ENCODE measurements at regions not wholly inside any gene's neighbourhood (a gene's known extent, or its start where the extent isn't known, plus 50 kb on each side); places are given as distances from the start of the nearest gene placed in this dataset.

DNA sequence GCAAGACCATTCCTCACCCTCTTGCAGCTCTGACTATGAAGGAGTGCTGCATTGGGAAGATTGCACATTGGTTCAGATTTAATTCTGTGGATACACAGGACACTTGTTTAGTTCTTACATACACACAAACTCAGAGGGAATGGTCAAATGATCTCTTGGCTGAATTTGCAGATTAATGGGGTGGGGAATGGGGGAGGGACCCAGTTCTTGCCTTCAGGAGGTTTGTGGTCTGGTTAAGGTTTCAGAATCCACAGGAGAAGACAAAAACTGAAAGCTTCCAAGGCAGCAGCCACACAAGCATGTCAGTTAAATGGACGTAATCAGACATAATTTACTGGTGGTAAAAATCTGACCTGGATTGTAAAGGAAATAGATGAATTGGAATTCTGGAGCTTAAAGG lies 257.1 kb upstream of the ROPN1 start:
- DNase-seq, result no peak

- DNase-seq, result no peak
Measured at GRCh38 chr3:124250053-124250452, 258.1 kb upstream of the ROPN1 start.

- no peak for DNase-seq
Measured at GRCh38 chr3:124256156-124256555, 264.2 kb upstream of the ROPN1 start.

GRCh38 chr3:124256599-124256998 lies 264.7 kb upstream of the ROPN1 start:
- DNase-seq, result no peak

- no peak for DNase-seq
Measured at GRCh38 chr3:124257336-124257864, 265.5 kb upstream of the ROPN1 start.

DNA sequence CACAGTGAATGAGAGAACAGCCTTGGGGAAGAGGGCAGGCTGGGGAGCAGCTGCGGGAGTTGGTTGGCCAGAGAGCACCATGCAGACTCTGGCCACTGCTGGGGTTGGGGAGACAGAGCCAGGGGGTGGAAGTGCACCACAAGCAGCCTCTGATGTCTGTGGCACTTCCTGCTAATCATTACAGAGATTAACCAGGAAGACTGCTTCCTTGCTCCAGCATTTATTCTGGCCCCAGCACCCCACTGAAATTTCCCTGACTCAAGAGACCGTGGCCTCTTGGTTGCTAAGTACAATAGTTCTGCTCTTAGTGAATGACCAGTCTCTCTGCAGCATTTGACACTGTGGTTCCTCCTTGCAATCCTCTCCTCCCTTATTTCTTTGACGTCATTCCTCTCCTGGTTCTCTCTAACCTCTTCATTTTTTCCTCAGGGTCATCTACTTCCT lies 266.2 kb upstream of the ROPN1 start:
- DNase-seq, result no peak

GRCh38 chr3:124260206-124260915 lies 268.4 kb upstream of the ROPN1 start:
- no peak for DNase-seq

DNA sequence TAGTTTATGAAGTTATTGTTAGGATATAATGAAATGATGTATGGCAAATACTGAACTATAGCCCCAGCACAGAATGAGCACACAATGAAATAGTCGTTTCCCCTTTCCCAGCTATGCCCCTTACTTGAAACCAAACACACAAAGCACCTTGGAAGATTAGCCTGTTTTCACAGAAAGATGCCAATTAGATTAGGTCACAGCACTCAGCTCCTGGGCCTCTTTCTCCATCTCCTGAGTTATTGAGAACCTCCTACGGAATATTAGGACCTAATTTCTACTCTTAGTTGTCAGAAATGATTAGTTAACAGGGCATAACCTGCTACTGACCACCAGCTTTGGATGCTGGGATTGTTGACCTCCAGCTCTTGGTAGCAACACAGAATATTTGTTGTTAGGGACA lies 269.4 kb upstream of the ROPN1 start:
- no peak for DNase-seq

DNA sequence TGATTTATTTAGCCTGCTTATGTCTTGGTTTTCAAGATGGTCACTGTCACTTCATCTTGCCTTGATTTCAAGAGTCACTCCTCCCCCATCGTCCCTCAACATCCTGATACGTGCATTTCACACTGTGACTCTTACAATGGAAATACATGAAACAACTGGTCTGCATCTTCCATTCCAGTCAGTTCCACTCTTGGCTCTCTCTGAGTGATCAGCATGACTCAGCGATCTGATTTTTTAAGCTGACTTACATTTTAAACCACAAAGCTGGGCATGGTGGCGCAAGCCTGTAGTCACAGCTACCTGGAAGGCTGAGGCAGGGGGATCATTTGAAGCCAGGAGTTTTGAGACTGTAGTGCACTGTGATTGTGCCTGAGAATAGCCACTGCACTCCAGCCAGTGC lies 271.2 kb upstream of the ROPN1 start:
- DNase-seq, result no peak

DNA sequence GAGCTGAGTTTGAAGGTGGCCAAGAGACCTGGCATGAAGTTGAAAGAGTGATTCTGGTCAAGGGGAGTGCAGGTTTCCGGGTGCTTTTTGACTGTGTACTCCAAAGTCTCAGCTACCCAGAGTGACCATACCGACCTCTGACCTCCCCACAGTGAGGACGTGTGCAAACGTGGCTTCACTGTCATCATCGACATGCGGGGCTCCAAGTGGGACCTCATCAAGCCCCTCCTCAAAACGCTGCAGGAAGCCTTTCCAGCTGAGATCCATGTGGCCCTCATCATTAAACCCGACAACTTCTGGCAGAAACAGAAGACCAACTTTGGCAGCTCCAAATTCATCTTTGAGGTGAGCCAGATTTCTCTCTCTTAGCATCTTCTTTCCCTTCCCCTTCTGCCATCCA lies 272.4 kb upstream of the ROPN1 start:
- no peak for DNase-seq

DNA sequence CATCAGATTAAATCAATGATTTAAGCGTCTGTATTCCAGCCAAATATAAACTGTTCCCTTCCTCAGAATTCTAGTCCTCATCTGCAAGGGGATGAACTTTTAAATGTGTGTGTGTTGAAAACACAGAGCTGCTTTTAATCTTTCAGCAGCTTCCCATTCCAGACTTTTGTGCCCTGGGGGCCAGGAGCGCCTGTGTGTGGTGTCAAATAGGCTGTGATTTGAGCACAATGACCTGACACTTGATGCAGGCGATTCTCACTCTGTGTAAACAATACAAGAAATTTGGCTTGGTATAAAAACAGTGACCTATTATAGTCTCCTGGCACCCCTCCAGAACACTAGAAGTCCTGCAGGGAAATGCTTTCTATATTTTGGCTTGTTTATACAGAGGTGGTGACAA lies 274.6 kb upstream of the ROPN1 start:
- no peak for DNase-seq

DNA sequence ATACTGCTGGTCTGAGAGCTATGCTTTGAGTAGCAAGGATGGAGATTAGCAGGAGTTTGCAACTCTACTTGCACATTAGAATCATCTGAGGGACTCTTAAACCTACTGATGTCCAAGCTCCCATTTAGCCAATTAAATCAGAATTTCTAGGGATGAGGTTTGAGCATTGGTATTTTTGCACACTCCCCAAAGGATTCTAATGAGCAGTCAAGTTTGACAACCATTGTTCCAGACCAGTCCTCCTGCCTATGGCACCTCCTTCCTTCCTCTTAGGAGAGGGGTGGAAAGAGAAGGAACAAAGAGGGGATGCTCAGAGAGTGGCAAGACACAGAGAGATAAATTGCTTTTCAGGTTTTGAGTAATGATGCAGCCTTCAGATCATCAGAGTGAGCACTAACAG lies 275.5 kb upstream of the ROPN1 start:
- no peak for DNase-seq

DNA sequence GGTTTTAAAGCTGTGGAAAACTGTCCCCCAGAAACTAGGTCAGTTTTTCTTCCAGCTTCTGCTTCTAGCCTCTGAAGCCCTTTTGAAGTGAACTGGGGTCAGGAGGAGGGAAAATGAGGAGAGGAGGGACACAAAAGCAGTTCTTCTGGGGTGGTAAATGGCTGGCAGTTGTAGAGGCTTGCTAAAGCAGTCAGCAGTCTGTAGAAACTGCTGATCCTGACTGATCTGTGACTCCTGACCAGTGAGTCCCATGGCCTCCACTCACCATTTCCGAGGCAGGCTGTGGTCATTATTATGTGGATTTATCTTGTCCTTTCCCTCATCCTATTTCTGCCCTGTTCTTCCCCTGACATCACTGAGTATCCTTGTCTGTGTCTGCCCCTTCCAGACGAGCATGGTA lies 276.4 kb upstream of the ROPN1 start:
- no peak for DNase-seq

GRCh38 chr3:124269619-124270018 lies 277.7 kb upstream of the ROPN1 start:
- no peak for DNase-seq

GRCh38 chr3:124272605-124273151 lies 280.8 kb upstream of the ROPN1 start:
- DNase-seq, result no peak

- DNase-seq, result no peak
Measured at GRCh38 chr3:124273651-124274050, 281.7 kb upstream of the ROPN1 start.

- no peak for DNase-seq
Measured at GRCh38 chr3:124274051-124274450, 282.1 kb upstream of the ROPN1 start.

- no peak for DNase-seq
Measured at GRCh38 chr3:124275412-124275811, 283.5 kb upstream of the ROPN1 start.

GRCh38 chr3:124276133-124276532 lies 284.2 kb upstream of the ROPN1 start:
- no peak for DNase-seq

- no peak for DNase-seq
Measured at GRCh38 chr3:124276539-124277143, 284.7 kb upstream of the ROPN1 start.

- no peak for DNase-seq
Measured at GRCh38 chr3:124277144-124277890, 285.4 kb upstream of the ROPN1 start.

DNA sequence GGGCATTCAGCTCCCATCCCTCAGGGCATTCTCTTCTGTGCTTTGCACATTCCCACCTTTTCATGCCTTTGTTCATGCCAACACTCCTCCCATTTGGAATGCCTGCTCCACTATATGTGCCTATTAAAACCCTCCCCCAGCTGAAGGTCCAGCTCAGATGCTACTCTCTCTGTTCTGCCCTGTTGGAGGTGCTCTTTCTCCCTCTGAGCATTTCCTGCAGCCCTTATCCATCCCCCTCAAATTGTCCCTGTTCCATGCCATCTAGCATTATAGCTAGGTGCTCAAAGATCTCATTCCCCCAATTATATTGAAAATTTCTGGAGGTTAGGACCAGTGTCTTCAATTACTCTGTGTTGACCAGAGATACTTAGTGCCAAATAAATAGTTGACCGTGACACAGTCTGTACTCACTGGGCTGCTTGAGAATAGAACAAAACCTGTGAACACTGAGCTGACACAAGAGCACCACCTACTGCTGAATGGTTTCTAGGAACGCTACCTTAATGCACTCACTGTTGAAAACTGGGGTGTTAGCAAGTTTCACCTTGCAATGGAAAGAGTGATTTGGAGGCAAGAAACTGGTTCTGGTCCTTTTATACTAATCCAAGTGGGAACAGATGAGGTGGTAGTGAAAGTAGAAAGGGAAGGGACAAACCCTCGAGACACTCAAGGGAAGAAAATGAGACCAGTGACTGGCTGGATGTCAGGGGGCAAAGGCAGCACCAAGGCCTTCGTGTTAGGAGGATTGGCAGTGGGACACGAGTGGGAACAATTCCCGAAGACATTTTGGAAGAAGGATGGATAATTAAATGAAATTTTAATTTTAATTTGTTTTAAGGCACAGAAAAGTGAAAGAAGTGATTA lies 289.8 kb upstream of the ROPN1 start:
- no peak for DNase-seq
